ENCODE measurements at regions not wholly inside any gene's neighbourhood (a gene's known extent, or its start where the extent isn't known, plus 50 kb on each side); places are given as distances from the start of the nearest gene placed in this dataset.

GRCh38 chr5:74409712-74410111 lies 230.8 kb downstream of the ENC1 start:
- TF ChIP-seq, protein P1, sequence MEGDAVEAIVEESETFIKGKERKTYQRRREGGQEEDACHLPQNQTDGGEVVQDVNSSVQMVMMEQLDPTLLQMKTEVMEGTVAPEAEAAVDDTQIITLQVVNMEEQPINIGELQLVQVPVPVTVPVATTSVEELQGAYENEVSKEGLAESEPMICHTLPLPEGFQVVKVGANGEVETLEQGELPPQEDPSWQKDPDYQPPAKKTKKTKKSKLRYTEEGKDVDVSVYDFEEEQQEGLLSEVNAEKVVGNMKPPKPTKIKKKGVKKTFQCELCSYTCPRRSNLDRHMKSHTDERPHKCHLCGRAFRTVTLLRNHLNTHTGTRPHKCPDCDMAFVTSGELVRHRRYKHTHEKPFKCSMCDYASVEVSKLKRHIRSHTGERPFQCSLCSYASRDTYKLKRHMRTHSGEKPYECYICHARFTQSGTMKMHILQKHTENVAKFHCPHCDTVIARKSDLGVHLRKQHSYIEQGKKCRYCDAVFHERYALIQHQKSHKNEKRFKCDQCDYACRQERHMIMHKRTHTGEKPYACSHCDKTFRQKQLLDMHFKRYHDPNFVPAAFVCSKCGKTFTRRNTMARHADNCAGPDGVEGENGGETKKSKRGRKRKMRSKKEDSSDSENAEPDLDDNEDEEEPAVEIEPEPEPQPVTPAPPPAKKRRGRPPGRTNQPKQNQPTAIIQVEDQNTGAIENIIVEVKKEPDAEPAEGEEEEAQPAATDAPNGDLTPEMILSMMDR (IDR thresholded peaks at IDR 0.05): no peak
- no peak for TF ChIP-seq EP300 (IDR thresholded peaks at IDR 0.05)

Data from ovary (tissue), 3 donors.